Ascending aorta (tissue), 2 donors: ENCODE measurements at regions not wholly inside any gene's neighbourhood (a gene's known extent, or its start where the extent isn't known, plus 50 kb on each side); places are given as distances from the start of the nearest gene placed in this dataset.

Experiments
- DNase-seq, 2 donors: peaks; one replicate each; pipeline ENCODE4 v3.0.0-alpha.2; 2019; ENCODE audit warnings: low spot score in 2 of 2
- H3K27ac ChIP-seq, 2 donors: fragments of 200-600 bp; sonication (generic); one replicate each; pipeline ENCODE4 v1.5.1; 2016 to 2017; ENCODE audit warnings: mild to moderate bottlenecking in 1 of 2
- H3K27me3 ChIP-seq: fragments of 200-600 bp; sonication (generic); one replicate; pipeline ENCODE4 v1.5.1; 2017
- H3K36me3 ChIP-seq, 2 donors: fragments of 200-600 bp; sonication (generic); one replicate each; pipeline ENCODE4 v1.5.1; 2016
- H3K4me1 ChIP-seq, 2 donors: fragments of 200-600 bp; sonication (generic); one replicate each; pipeline ENCODE4 v1.5.1; 2016 to 2017; ENCODE audit warnings: mild to moderate bottlenecking in 1 of 2
- H3K4me3 ChIP-seq, 2 donors: fragments of 200-600 bp; sonication (generic); one replicate each; pipeline ENCODE4 v1.5.1; 2016 to 2017; ENCODE audit warnings: mild to moderate bottlenecking in 1 of 2
- H3K9me3 ChIP-seq, 2 donors: fragments of 200-600 bp; sonication (generic); one replicate each; pipeline ENCODE4 v1.5.1; 2016
- intact Hi-C: fragments of 100-400 bp; cut with DNase I; formaldehyde crosslinking; loops from one replicate; pipeline ENCODE4 v1.15.1; 2023
- TF ChIP-seq, protein P1 (sequence below), 3 experiments: fragments of 200-600 bp in 2 of 3; fragments of 450-650 bp in 1 of 3; sonication (generic) in 2 of 3; IDR thresholded peaks; one replicate each; pipeline ENCODE4 v1.5.1; 2016 to 2019; ENCODE audit warnings: antibody characterized with exemption in 3 of 3, mild to moderate bottlenecking in 1 of 3, moderate library complexity in 1 of 3

DNA sequence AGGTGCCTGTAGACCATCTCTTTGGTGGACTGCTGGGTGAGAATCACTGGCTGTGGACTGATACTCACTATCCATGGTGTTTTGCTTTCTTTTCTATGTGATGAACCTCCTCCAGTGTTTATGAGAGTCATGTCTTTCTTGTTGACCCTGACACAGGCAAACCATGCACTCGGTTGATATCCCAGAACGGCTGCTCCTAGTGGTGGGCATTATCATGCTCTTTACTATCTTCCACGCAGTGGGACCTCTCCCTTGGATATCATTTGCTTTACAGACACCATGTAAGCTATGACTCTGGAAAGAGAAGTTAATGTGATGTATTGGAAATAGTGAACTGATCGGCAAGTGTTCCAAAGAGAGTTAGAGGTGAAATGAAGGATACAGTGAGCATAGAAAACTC is 1455.6 kb downstream of the BRINP3 start:
- no peak for DNase-seq
- H3K27ac ChIP-seq: no peak overlapping the region
- no peaks in the 10 kb centered on the region for H3K4me1 ChIP-seq
- H3K36me3 ChIP-seq: no peaks in the 10 kb centered on the region
- intact Hi-C loops: no loop called here
- H3K27me3 ChIP-seq: no peaks in the 10 kb centered on the region
- no peak overlapping the region for H3K4me3 ChIP-seq
- TF ChIP-seq, protein P1, sequence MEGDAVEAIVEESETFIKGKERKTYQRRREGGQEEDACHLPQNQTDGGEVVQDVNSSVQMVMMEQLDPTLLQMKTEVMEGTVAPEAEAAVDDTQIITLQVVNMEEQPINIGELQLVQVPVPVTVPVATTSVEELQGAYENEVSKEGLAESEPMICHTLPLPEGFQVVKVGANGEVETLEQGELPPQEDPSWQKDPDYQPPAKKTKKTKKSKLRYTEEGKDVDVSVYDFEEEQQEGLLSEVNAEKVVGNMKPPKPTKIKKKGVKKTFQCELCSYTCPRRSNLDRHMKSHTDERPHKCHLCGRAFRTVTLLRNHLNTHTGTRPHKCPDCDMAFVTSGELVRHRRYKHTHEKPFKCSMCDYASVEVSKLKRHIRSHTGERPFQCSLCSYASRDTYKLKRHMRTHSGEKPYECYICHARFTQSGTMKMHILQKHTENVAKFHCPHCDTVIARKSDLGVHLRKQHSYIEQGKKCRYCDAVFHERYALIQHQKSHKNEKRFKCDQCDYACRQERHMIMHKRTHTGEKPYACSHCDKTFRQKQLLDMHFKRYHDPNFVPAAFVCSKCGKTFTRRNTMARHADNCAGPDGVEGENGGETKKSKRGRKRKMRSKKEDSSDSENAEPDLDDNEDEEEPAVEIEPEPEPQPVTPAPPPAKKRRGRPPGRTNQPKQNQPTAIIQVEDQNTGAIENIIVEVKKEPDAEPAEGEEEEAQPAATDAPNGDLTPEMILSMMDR (IDR thresholded peaks at IDR 0.05): no peak
- no peaks in the 10 kb centered on the region for H3K9me3 ChIP-seq

DNA sequence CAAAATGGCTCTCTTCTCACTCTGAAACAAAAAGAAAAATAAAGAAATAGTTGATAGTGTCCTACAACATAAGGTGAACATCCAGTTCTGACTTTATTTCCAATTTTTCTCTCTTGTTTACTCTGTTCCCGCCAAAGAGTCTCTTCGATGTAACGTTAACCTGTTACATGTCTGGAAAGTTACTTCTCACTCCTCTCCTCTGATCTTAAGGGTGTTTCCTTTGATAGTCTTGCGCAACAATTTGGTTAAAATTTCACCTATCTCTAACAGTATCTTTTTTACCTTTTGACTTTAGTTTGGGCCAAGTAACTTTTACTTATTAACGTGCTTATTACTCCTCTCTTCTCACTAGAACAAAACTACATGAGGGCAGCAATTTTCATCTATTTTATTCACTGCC is 1450.2 kb downstream of the BRINP3 start:
- H3K9me3 ChIP-seq: no peaks in the 10 kb centered on the region
- TF ChIP-seq, protein P1 (IDR thresholded peaks at IDR 0.05): no peak
- intact Hi-C loops: no loop called here
- no peak overlapping the region for H3K27ac ChIP-seq
- H3K36me3 ChIP-seq: no peaks in the 10 kb centered on the region
- DNase-seq: no peak
- no peaks in the 10 kb centered on the region for H3K27me3 ChIP-seq
- H3K4me3 ChIP-seq: no peak overlapping the region
- H3K4me1 ChIP-seq: no peaks in the 10 kb centered on the region

DNA sequence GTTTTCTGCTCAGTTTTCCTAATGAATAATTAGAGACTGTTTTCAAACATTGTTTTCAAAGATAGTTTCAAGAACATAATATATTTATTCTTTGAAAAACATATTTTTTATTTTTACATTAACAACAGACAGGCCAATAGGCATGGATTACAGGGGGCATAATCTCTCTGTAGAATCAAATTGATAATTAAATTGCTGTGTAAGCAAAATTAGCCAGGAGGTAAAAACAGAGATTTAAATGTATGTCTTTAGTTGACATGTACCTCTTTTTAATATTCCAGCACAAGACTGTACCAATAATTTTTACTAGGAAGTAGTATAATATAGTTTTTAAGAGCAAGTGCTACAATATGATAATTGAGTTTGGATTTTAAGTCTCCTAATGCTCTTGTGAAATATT is 1444.5 kb downstream of the BRINP3 start:
- Histone ChIP-seq H3K27ac (no peak overlapping the region), H3K4me3 (no peak overlapping the region), H3K36me3 (no peaks in the 10 kb centered on the region), H3K27me3 (no peaks in the 10 kb centered on the region), H3K4me1 (no peaks in the 10 kb centered on the region), H3K9me3 (no peaks in the 10 kb centered on the region)
- intact Hi-C loops: no loop called here
- TF ChIP-seq, protein P1 (IDR thresholded peaks at IDR 0.05): no peak
- DNase-seq: no peak

DNA sequence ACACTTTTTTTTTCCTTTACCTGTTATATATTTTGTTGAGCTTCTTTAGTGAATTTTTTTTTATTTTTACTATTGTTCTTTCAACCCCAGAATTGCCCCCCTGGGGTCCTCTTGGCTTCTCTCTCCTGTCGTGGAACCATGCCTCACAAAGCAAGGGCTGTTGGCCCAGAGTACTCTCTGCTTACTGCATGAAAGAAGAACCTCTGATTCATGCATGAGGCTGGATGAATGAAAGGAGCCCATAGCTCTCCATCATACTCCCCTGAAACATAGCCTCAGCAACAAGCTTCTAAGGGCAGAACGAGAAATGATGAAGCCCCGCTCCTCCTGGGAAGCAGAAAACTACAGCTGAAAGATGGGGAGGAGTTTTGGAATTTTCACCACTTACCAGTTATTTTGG is 1441.0 kb downstream of the BRINP3 start:
- H3K4me3 ChIP-seq: no peak overlapping the region
- DNase-seq: no peak
- H3K9me3 ChIP-seq: no peaks in the 10 kb centered on the region
- no peaks in the 10 kb centered on the region for H3K27me3 ChIP-seq
- H3K27ac ChIP-seq: no peak overlapping the region
- H3K4me1 ChIP-seq: no peaks in the 10 kb centered on the region
- TF ChIP-seq, protein P1 (IDR thresholded peaks at IDR 0.05): no peak
- no peaks in the 10 kb centered on the region for H3K36me3 ChIP-seq
- intact Hi-C loops: no loop called here

DNA sequence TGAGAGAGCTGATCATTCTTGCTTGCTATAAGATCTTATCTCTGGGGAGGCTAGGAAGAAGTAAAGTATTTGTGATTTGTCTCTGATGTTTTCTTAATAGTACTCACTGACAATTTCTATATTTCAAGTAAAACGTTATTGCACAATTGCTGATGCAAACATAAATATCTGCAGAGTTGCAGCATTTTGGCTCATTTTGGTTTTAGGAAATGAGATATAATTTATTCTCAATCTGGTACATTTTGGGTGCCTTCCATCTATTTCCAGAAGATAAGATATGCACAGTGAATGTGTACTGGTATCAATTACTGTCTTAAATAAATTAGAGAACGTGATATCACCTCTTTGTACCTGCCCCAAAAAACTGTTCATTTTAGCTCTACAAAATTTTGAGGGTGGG is 1431.5 kb downstream of the BRINP3 start:
- Histone ChIP-seq H3K4me3 (no peak overlapping the region), H3K27ac (no peak overlapping the region), H3K9me3 (no peaks in the 10 kb centered on the region), H3K27me3 (no peaks in the 10 kb centered on the region), H3K36me3 (no peaks in the 10 kb centered on the region), H3K4me1 (no peaks in the 10 kb centered on the region)
- intact Hi-C loops: no loop called here
- DNase-seq: no peak
- TF ChIP-seq, protein P1 (IDR thresholded peaks at IDR 0.05): no peak

DNA sequence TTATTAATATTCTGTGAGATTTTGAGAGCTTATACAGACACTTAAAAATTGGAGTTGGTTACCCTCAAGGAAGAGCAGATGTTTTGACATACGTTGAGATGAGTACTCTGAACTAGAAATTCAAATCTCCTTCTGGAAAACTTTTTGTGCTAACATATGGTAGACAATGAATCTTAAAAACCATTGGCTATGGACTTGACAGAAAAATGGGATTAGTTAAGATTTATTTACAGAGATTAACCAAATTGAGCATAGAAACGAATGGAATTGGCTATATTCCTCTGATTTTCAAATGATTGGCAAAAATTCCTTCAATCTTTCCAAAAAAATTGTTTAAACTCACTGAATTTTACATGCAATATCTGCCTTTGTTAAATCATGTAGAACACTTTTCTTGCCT is 1392.9 kb downstream of the BRINP3 start:
- no peak for DNase-seq
- H3K36me3 ChIP-seq: no peaks in the 10 kb centered on the region
- intact Hi-C loops: no loop called here

More for the DNA sequence above, 1392.9 kb downstream of the BRINP3 start:
- Histone ChIP-seq H3K27ac (no peak overlapping the region), H3K9me3 (no peaks in the 10 kb centered on the region), H3K27me3 (no peaks in the 10 kb centered on the region), H3K4me1 (no peaks in the 10 kb centered on the region), H3K4me3 (no peak overlapping the region)
- TF ChIP-seq, protein P1 (IDR thresholded peaks at IDR 0.05): no peak
